Esophagus (tissue), 2 donors: ENCODE measurements at regions not wholly inside any gene's neighbourhood (a gene's known extent, or its start where the extent isn't known, plus 50 kb on each side); places are given as distances from the start of the nearest gene placed in this dataset.

Experiments
- H3K27ac ChIP-seq, 2 donors: one replicate each; pipeline ENCODE4 v1.5.1; 2013; ENCODE audit warnings: low read depth in 2 of 2, mild to moderate bottlenecking in 2 of 2, inconsistent platforms in 1 of 2, low read length in 1 of 2, moderate library complexity in 1 of 2
- H3K27me3 ChIP-seq, 2 donors: one replicate each; pipeline ENCODE4 v1.6.1; 2013; ENCODE audit warnings: low read length in 2 of 2, control low read depth in 1 of 2, mild to moderate bottlenecking in 1 of 2; ENCODE audit not compliant: insufficient read depth in 2 of 2, control insufficient read depth in 1 of 2
- H3K36me3 ChIP-seq, 2 donors: one replicate each; pipeline ENCODE4 v1.6.1; 2013; ENCODE audit warnings: low read length in 1 of 2; ENCODE audit not compliant: control insufficient read depth in 2 of 2, insufficient read depth in 2 of 2
- H3K4me1 ChIP-seq, 2 donors: one replicate each; pipeline ENCODE4 v1.6.1; 2013; ENCODE audit warnings: low read length in 1 of 2; ENCODE audit not compliant: control insufficient read depth in 2 of 2, insufficient read depth in 2 of 2
- H3K4me3 ChIP-seq, 2 donors: one replicate each; pipeline ENCODE4 v1.5.1; 2013; ENCODE audit warnings: low read length in 2 of 2, mild to moderate bottlenecking in 2 of 2, low read depth in 1 of 2, moderate library complexity in 1 of 2
- H3K9me3 ChIP-seq, 2 donors: one replicate each; pipeline ENCODE4 v1.6.1; 2013; ENCODE audit warnings: mild to moderate bottlenecking in 2 of 2, low read depth in 1 of 2, low read length in 1 of 2, moderate library complexity in 1 of 2; ENCODE audit not compliant: control insufficient read depth in 2 of 2, insufficient read depth in 1 of 2
- WGBS, 2 donors: extraction: QIAGEN DNeasy Blood & Tissue Kit; methylation state at CpG; one replicate each; pipeline ENCODE4 v1.1.7; 2013; 5-methylcytosine and 5-hydroxymethylcytosine counted together
- donor health status: healthy with polysubstance abuse.
- donor health status: Bipolar disorder and iron deficiency.

- H3K9me3 ChIP-seq = no peaks in the 10 kb centered on the region
- H3K27me3 ChIP-seq = no peaks in the 10 kb centered on the region
- H3K4me3 ChIP-seq = no peak overlapping the region
- H3K4me1 ChIP-seq = peaks cover 3 to 5% of the 10 kb centered on the region in 2 donors
- no peaks in the 10 kb centered on the region for H3K36me3 ChIP-seq
- H3K27ac ChIP-seq = no peak overlapping the region
- WGBS, 2 donors = 88 to 90% methylated on average over 5 of the region's 5 CpGs
Observed at GRCh38 chr6:14702678-14703077, 543.2 kb upstream of the JARID2 start.

GRCh38 chr6:14703586-14703985, 542.3 kb upstream of the JARID2 start:
- Histone ChIP-seq H3K27ac (no peak overlapping the region), H3K4me1 (peaks cover 3 to 5% of the 10 kb centered on the region in 2 donors), H3K9me3 (no peaks in the 10 kb centered on the region), H3K36me3 (no peaks in the 10 kb centered on the region), H3K27me3 (no peaks in the 10 kb centered on the region), H3K4me3 (no peak overlapping the region)
- 72 to 87% methylated on average over 5 of the region's 5 CpGs for WGBS, 2 donors

GRCh38 chr6:14704383-14705271, 541.2 kb upstream of the JARID2 start:
- Histone ChIP-seq H3K4me1 (peaks cover 3 to 5% of the 10 kb centered on the region in 2 donors), H3K9me3 (no peaks in the 10 kb centered on the region), H3K27ac (no peak overlapping the region), H3K27me3 (no peaks in the 10 kb centered on the region), H3K4me3 (no peak overlapping the region), H3K36me3 (no peaks in the 10 kb centered on the region)
- WGBS, 2 donors = 88 to 90% methylated on average over 10 of the region's 10 CpGs

- Histone ChIP-seq H3K27ac (no peak overlapping the region), H3K27me3 (no peaks in the 10 kb centered on the region), H3K4me3 (no peak overlapping the region), H3K9me3 (no peaks in the 10 kb centered on the region), H3K4me1 (peaks cover 3 to 5% of the 10 kb centered on the region in 2 donors), H3K36me3 (no peaks in the 10 kb centered on the region)
- 37 to 55% methylated on average over 4 of the region's 4 CpGs for WGBS, 2 donors
Observed at GRCh38 chr6:14705841-14706377, 540.0 kb upstream of the JARID2 start.

GRCh38 chr6:14706378-14706929, 539.4 kb upstream of the JARID2 start:
- H3K4me3 ChIP-seq = no peak overlapping the region
- no peaks in the 10 kb centered on the region for H3K27me3 ChIP-seq
- H3K36me3 ChIP-seq = no peaks in the 10 kb centered on the region
- H3K4me1 ChIP-seq = peaks cover 3 to 5% of the 10 kb centered on the region in 2 donors
- 40 to 56% methylated on average over 12 of the region's 12 CpGs for WGBS, 2 donors
- no peaks in the 10 kb centered on the region for H3K9me3 ChIP-seq
- peak overlapping the region in 1 of 2 donors; percentile 29 for H3K27ac ChIP-seq

GRCh38 chr6:14707276-14707675, 538.6 kb upstream of the JARID2 start:
- no peaks in the 10 kb centered on the region for H3K9me3 ChIP-seq
- H3K4me3 ChIP-seq = no peak overlapping the region
- H3K36me3 ChIP-seq = no peaks in the 10 kb centered on the region
- H3K4me1 ChIP-seq = peaks cover 3 to 5% of the 10 kb centered on the region in 2 donors
- peak overlapping the region in 1 of 2 donors; percentile 19 for H3K27ac ChIP-seq
- H3K27me3 ChIP-seq = no peaks in the 10 kb centered on the region

- no peak overlapping the region for H3K4me3 ChIP-seq
- H3K27ac ChIP-seq = no peak overlapping the region
- H3K27me3 ChIP-seq = no peaks in the 10 kb centered on the region
- 91 to 96% methylated on average over 2 of the region's 2 CpGs for WGBS, 2 donors
- no peaks in the 10 kb centered on the region for H3K9me3 ChIP-seq
- peaks cover 3 to 6% of the 10 kb centered on the region in 2 donors for H3K4me1 ChIP-seq
- no peaks in the 10 kb centered on the region for H3K36me3 ChIP-seq
Observed at GRCh38 chr6:14707971-14708465, 537.9 kb upstream of the JARID2 start.

GRCh38 chr6:14709066-14709670, 536.7 kb upstream of the JARID2 start:
- H3K4me3 ChIP-seq = no peak overlapping the region
- H3K36me3 ChIP-seq = no peaks in the 10 kb centered on the region
- no peaks in the 10 kb centered on the region for H3K9me3 ChIP-seq
- no peak overlapping the region for H3K27ac ChIP-seq
- peaks cover 3 to 8% of the 10 kb centered on the region in 2 donors for H3K4me1 ChIP-seq
- no peaks in the 10 kb centered on the region for H3K27me3 ChIP-seq
- 90 to 91% methylated on average over 12 of the region's 12 CpGs for WGBS, 2 donors

GRCh38 chr6:14709900-14710299, 536.0 kb upstream of the JARID2 start:
- 93 to 94% methylated on average over 4 of the region's 4 CpGs for whole genome bisulfite sequencing, 2 donors
- Histone ChIP-seq H3K36me3 (no peaks in the 10 kb centered on the region), H3K4me1 (peaks cover 3 to 8% of the 10 kb centered on the region in 2 donors), H3K27ac (no peak overlapping the region), H3K9me3 (no peaks in the 10 kb centered on the region), H3K4me3 (no peak overlapping the region), H3K27me3 (no peaks in the 10 kb centered on the region)
